Hematopoietic multipotent progenitor cell treated with erythropoietin and hydrocortisone succinate and interleukin-3 and kit ligand, for 6 days (in vitro differentiated cells): ENCODE measurements at regions not wholly inside any gene's neighbourhood (a gene's known extent, or its start where the extent isn't known, plus 50 kb on each side); places are given as distances from the start of the nearest gene placed in this dataset.

ENCODE experiments used
- DNase-seq: peaks from one replicate; pipeline ENCODE4 v3.0.0-alpha.2; 2015

DNA sequence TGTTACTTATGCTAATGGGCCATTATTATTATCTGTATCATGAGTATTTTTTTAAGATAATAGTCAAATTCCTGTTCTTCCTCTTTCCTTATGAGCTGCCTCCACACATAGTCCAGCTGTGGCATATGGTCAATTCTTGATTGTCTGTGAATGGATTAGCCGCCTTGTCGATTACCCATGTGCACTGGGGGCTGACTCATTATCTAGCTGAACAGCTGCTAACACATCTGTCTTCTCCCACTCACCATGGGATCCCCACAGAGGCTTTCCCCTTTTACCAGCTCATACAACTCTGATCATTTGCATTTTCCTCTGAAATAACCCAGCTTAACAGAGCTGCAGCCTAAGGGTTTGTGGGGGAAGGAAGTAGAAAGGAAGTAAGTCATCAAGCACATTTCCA lies 915.0 kb downstream of the CDH11 start:
- no peak for DNase-seq

DNA sequence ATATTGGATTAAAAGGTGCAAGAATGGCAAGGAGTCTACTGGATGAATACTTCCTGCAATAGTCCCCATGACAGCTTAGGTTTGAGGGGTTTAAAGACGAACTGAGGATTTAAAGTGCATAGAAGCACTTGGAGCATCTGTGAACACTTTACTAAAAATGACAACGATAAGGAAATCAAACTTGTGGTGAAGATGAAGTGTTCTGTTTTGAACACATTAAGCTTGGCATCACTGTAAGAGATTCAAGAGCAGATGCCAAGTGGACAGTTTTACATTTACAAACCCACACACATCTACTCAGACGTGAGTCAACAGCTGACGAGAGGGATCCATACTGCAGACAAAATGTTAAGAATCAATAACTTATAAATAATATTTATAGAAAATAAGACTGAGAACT lies 918.7 kb downstream of the CDH11 start:
- no peak for DNase-seq

DNA sequence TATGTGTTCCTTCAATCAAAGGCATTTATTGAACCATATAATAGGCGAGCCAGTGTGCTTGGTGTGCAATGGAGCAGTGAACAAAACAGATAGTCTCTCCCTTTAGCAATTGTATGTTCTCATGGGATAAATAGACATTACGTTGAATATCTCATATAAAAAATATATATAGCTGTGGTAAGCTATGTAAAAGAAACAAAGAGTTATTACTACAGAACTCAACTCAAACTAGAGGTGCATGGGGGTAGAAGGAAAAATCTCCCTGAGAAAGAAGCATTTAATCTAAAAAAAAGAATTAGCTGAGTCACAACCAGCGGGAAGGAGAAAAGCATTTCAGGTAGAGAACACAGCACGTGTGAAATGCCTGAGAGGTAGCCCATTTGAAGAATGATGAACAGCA lies 919.3 kb downstream of the CDH11 start:
- no peak for DNase-seq

DNA sequence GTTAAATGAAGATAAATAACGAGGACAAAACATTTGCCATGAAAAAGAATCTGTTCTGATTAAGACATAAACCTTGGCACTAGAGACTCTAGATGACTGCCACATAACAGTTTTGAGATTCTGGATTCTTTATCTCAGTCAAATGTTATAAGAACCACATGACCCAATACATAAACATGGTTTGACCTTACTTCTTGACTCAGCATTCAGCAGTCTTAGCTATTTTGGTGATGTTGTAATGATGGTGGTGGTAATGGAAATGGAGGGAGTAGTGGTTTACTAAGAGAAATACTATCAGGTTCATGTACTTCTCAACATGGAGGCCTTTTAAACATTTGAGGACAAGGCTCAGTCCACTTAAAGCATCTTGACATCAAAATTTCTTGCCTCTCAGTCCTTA lies 925.4 kb downstream of the CDH11 start:
- DNase-seq = no peak

DNA sequence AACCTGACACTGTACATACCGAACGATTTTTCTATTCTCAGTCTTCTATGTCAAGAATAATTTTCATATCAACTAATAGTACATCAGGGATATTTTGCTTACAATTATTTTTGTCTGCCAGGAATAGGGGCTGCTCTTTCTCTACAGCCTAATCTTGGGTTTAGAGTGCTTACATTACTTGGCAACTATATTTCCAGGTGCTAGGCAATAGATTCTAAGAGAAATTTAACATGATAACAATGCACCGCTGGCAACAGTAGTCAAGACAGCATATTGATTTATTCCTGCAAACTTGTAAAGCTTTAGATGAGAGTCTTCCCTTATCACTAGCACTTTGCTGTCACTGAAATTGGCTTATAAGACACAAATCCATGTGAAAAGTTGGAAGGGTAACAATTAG lies 935.9 kb downstream of the CDH11 start:
- DNase-seq = no peak

DNA sequence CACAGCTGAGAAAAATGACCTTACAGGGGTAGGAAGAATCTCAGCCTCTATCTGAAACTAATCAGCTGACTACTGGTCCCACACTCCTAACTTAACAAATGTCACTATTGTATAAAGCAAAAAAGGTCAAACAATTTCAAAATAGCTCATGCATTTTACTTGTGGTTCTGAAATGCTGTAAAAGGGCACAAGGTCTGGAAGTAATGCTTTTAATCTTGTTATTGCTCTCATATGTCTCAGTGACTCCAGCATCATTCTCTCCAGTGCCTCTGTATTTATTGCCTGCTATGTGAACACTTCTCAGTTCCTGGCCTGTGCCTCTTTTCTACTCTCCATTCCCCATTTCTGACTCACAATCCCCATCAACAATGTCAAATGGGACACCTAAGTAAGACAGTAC lies 937.7 kb downstream of the CDH11 start:
- no peak for DNase-seq

DNA sequence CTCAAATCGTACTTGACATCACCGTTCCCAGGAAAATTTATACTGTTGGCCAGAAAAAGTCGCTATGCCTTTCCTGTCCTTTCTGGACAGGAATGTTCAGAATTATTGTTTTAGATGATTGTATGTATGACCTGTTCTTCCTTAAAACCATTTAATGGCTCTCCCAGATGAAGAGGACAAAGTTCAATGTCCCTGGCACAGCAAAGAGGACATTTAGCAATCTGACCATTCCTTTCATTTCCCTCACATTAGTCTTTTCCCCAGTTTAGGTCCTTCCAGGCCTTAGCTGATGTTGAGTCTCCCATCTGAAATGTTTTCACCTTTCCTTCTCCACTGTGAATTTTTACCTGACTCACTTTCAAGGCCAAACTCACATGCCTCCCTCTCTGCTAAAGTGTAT lies 938.9 kb downstream of the CDH11 start:
- DNase-seq = no peak

DNA sequence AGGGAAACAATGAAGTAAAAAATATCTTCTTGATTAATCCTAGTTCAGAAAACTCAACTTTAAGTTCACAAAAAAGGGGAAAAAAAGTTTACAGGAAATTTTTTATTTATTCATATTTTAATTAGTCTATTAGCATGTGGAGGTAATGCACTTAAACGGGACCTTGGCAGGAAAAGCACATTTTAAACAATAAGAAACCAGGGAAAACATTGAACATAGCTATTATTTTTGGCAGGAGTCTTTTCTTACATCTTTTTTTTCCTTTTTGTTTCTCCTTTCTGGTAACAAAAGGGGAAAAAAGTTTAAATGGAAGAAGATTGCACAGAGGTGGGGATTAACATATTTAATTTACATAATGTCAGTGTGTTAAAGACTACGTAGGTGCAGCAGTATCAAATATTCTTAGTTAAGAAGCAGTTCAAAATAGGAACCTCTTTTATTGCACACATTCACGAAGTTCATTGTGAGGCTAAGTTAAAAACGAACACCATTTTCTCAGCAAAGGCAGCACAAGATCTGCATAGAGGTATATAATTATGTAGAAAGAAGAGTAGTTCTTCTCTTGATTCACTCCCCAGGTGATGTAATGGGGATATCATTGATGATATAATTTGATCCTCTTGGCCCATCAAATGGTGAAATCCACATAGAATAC lies 940.5 kb downstream of the CDH11 start:
- no peak for DNase-seq

DNA sequence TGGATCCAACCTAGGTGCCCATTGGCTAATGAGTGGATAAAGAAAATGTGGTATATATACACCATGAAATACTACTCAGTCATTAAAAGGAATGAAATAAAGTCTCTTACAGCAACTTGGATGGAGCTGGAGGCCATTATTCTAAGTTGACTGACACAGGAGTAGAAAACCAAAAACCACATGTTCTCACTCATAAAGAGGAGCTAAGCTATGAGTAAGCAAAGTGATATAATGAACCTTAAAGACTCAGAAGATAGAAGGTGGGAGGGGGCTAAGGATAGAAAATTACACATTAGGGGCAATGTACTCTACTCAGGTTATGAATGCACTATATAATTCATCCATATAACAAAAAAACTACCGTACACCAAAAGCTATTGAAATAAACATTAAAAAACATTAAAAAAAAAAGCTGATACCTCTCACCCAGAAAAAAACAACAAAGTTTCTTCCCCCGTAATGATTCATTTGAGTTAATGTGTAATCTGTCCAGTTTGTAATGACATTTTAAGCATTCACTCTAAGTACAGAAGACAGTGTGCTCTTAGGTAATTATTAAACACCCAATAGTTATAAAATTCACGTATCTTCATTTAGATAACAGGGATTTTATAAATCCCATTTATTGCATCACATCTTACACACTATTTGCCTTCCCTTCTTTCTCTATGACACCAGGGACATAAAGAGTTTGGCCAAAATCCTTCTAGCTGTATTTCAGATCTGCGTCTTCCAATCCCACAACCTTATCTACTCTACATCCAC lies 941.5 kb downstream of the CDH11 start:
- DNase-seq = no peak

DNA sequence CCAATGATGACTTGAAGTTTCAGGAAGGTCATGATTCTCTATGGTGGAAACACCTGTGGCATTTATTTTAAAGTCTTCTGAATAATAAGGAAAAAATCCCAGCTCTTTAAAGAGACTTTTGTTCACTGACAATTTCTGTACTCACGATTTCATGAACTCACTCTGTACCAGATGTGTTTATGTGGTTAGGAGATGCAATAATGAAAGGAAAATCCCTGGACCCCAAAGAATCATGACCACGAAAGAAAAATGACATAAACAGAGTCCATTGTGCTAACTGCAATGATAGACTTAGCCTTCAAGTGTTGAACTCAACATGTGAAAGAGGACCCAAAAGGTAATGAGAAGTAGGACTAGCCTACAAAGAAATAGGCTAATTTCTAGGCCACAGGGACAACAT lies 947.5 kb downstream of the CDH11 start:
- DNase-seq = no peak

DNA sequence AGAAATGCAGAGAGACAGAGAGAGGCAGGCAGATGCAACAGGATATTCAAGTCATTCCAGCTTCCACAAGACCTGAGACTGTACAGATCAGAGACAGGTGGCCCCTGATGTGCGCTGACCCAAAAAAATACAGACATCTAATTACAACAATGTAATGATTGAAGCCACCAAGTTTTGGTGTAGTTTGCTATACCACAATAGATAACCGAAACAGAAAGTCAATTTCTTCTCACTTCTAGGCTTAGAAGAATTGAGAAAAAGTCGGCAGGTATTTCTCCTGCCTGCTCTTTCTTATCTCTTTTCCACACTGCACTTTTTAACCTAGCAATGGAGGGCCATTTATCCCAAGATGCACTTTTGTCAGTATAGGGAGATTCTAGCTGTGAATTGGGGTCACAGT lies 949.2 kb downstream of the CDH11 start:
- no peak for DNase-seq

DNA sequence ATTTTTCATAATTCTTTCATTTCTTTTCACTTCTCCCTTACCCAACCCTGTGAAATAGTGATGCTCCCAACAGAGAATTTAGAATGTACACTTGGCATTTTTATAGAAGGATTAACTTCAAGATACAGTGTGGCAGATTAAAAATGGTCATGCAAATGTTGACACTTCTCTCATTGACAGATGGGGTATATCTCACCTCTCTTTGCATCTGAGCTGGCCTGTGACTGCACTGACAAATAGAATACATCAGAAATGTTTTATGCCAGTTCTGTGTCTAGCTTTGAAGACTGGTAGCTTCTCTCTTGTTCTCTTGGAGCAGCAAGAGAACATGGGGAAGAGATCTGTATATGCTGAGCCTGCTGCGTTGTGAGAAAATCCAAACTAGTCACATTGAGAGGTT lies 949.6 kb downstream of the CDH11 start:
- DNase-seq = no peak

DNA sequence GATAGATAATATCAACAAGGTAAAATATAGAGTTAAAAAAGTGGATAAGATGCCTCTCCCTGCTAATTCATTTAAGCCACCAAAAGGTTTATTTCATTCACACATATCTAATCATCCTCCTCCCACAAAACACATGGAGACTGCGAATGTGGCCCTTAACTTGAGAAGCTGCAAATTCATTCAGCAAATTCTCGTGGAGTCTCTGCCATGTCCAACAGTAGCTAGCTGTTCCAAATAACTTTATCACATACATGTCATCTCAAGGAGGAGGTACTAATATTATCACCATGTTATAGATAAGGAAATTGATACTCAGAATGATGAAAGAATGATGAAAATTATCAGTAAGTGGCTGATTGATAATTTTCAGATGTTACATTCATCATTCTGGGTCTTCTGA lies 950.2 kb downstream of the CDH11 start:
- DNase-seq = no peak

DNA sequence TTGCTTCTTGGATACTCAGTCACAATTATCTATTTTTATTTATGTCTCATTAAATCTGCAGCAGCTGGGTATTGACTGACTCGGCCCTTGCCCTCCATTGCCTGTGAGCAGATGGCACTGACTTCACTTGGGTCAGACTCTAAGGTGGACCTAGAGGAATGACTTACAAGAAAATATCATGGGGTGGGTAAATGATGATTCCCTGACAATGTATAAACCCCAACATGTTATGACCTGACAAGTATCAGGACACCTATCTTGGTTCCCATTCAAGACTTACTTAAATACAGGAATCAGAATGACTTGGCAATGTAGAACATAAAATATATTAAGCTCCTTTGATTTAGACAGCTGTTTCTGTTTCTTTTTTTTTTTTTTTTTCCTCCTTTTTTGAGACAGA lies 953.5 kb downstream of the CDH11 start:
- no peak for DNase-seq

DNA sequence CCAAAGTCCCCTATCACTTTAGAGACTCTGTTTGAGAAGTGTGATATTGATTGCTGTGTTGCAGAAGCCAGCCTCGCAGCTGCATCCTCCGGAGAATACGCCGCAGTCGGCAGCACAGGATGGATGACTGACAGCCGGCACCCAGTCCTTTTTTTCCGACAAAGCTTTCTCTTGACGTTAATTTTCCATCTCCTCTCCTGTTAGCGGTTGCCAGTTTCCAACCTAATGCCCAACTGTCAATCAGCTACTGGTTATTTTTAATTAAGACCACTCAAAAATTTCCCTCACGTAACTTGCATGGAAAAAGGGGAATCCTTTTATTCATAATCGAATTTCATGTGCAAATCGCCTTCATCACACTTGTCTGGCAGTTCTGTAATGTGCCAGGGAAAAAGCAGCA lies 953.9 kb downstream of the CDH11 start:
- DNase-seq = no peak

DNA sequence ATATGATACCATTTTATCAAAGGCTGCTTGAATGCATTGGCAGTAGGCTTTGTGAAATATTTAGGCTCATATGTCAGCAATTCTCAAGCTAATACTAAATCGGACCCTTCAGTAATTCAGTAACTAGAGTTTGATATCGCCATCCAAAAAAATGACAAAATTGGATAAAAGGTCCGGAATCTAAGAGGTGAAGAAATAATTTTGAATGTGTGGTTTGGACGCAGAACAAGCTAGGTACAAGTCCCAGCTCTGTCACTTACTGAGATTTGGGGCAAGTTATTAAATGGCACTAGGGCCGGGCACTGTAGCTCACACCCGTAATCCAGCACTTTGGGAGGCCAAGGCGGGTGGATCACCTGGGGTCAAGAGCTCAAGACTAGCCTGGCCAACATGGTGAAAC lies 956.5 kb downstream of the CDH11 start:
- DNase-seq = no peak

DNA sequence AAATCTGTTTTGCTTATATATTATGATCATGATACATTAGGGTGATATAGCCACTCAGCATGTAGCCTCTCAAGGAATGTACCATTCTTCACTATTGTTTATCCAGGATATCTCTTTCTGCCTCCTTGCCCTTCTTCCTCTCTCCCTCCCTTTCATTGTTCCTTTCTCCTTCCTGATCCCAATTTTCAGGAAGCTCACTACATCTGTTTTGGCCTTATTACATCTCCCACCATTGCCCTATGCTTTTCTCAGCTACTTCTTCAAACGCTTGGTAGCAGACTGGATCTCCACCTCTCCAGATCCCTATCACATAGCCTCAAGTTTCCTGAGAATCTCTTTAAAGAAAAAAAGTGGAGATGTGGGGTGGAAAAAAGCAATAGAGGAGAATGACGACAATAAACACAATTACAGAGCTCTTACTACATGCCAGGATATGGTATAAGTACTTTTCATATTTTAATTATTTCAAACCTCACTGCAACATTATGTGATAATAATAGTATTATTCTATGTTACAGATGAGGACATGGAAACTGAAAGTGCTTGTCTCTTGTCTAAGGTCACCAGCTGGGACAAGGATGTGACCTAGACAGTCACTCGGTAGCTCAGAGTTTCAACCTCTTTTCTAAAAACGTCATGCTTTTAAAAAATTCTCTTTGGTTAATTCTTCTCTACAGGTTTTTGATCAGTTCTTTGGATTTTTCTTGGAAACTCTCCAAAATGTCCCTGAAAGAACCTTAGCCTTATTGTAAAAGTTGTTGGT lies 959.1 kb downstream of the CDH11 start:
- no peak for DNase-seq

DNA sequence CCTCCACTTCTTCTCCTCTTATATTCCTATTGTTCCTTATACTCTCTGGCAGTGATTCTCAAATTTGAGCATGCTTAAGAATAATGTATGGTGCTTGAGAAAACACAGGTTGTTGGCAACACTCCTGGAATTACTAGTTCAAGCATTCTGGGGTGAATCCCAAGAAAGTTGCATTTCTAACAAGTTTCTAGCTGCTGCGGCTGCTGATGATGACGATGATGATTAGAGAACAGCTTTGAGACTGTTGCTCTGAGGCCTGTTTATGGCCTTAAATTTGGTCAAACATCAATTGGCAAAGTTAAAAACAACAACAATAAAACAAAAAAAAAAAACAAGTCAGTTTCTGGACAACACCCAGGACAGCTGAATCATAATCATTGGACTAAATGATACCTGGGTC lies 961.9 kb downstream of the CDH11 start:
- no peak for DNase-seq

DNA sequence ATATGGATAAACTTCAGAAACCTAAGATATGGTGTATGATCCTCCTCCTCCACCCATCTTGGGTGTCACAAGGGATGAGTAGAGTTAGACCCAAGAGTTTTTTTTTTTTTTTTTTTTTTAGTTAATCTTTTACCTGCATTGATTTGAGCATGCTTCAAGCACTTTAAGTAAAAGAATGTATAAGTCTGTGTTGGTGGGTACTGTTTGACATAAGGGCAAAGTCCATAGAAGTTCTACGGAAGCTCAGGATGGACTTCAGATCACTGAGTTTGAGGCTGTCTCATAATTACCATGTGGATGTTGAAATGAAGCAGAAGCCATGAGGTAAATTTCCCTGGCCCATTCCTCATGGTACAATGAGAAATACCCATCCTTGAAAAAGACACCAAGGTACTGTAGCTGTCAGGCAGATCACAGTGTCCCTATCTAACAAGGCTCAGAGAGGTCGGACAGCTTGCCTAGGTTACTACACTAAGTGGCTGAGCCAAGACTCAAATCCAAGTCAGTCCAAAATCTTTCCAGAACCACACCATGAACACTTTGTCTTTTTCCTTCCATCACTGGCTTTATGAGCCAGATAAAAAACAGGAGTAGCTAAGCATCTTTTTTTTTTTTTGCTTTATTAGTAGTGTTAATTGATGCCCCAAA lies 962.8 kb downstream of the CDH11 start:
- no peak for DNase-seq

DNA sequence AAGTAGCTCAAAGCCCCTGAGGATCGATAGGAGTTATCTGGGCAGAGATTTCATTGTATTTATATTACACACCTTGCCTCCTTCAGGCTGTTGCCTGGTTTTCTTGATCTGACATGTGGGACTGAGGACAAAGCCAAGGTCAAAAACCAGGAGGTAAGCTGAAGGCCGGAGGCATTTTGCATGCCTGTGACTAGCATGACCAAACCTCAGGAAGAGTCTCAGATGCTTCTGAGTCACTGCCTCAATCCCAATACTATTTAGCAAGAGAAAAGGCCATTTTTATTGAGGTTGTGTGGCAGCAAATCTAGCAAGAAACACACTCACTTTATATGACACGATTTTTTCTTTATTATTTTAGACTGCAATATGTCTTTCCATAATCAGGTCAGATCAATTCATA lies 968.1 kb downstream of the CDH11 start:
- DNase-seq = no peak

DNA sequence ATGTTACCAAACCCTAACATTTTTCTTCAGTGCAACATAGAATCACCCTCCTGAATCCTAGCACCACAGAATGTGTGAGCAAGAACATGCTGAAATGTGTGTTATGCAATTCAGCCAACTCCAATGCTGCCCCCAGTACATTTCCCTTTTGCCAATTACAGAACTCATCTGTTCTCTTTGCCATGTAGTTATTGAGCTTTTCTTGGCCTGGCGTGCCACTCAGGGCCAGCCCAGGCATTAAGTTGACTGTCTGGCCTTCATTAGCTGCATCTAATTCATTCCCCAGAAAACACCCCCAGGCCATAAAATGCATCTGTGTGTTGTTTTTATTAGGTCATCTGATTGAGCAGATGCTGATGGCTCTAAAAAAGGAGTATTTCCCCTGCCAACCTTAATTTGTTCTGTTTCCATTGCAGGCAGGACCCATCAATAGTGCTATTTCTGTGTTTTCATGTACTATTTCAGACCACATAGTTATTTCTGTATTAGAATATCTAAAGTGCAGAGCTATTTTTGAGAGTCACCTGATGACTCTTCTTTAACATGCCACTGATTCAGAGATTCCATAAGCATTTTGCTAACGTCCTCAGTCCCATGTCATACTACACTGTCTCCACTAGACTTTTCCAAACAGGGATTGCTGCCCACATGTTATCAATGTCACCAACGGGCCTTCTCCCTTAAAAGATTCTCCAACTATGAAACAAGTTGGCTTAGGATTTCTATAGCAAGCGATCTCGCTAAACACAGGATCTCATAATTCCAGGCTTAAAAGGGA lies 969.7 kb downstream of the CDH11 start:
- DNase-seq = no peak

DNA sequence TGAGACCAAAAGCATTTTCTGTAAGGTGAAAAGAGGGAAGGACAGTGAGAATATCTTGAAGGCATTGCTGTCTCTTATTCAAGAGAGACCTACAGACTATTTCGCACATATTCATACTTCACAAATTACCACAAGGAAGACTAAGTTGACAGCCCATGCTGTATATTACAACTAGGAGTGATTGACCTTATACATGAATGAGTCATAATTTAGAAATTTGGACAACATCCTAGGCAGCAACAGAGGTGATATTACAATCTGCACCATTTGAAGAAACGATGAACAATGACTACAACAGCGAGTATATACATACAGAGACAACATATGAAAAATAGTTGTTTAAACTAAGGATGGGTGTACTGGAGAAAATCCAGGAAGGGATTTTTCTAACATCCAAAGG lies 971.7 kb downstream of the CDH11 start:
- no peak for DNase-seq

DNA sequence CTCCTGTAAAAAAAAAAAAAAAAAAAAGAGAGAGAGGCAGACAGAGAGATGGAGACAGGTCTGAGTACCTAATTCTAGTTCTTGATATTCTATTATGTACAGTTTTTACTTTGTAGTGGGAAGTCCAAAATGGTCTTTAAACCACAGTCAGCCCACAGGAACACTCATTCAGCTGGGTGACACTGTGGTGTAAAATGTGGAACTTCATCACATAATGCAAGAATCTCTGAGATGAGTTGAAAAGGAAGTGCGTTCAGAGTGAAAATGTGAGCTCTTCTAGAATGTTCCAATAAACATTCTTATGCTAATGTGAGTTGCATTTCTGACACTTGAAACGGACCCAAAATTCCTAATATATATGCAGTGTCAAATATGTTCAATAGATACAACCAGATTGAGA lies 972.1 kb downstream of the CDH11 start:
- no peak for DNase-seq
